Adrenal gland (tissue), 9 donors: ENCODE measurements at regions not wholly inside any gene's neighbourhood (a gene's known extent, or its start where the extent isn't known, plus 50 kb on each side); places are given as distances from the start of the nearest gene placed in this dataset.

Experiments
- DNase-seq, 7 donors: peaks; one replicate each; pipeline ENCODE4 v3.0.0-alpha.2; 2019 to 2020
- H3K27ac ChIP-seq, 5 donors: fragments of 200-600 bp; sonication (generic) in 4 of 5; 1 replicate in 3 of 5; 2 replicates in 2 of 5; pipeline versions ENCODE4 v1.5.1 to v1.8.0; 2016 to 2020; ENCODE audit warnings: mild to moderate bottlenecking in 1 of 5
- H3K27me3 ChIP-seq: fragments of 200-600 bp; 2 replicates; pipeline ENCODE4 v1.8.0; 2021
- H3K36me3 ChIP-seq, 2 donors: fragments of 200-600 bp; replicated peaks in 1 of 2; 1 replicate in 1 of 2; 2 replicates in 1 of 2; pipeline versions ENCODE4 v1.5.1 to v1.8.0; 2018 to 2022
- H3K4me1 ChIP-seq, 2 donors: fragments of 200-600 bp; replicated peaks in 1 of 2; 1 replicate in 1 of 2; 2 replicates in 1 of 2; pipeline versions ENCODE4 v1.5.1 to v1.8.0; 2018 to 2021
- H3K4me3 ChIP-seq, 4 donors: fragments of 200-600 bp; sonication (generic) in 3 of 4; one replicate each; pipeline ENCODE4 v1.5.1; 2016 to 2018
- H3K9me3 ChIP-seq, 3 donors: fragments of 200-600 bp; sonication (generic) in 1 of 3; replicated peaks in 1 of 3; 1 replicate in 2 of 3; 2 replicates in 1 of 3; pipeline versions ENCODE4 v1.5.1 to v1.8.0; 2016 to 2021
- CTCF ChIP-seq, 6 experiments: fragments of 450-650 bp in 4 of 6; fragments of 200-600 bp in 2 of 6; sonication (generic) in 1 of 6; IDR thresholded peaks; 1 replicate in 5 of 6; 2 replicates in 1 of 6; pipeline versions ENCODE4 v1.5.1 to v1.8.0; 2016 to 2021; ENCODE audit warnings: antibody characterized with exemption in 6 of 6, mild to moderate bottlenecking in 2 of 6, moderate library complexity in 1 of 6
- POLR2A ChIP-seq, 2 donors: fragments of 450-650 bp; IDR thresholded peaks; one replicate each; pipeline ENCODE4 v1.6.1; 2017; ENCODE audit warnings: antibody characterized with exemption in 2 of 2, mild to moderate bottlenecking in 2 of 2, moderate library complexity in 1 of 2
- WGBS, 4 donors: extraction: QIAGEN DNeasy Blood & Tissue Kit in 2 of 4; methylation state at CpG; one replicate each; pipeline versions ENCODE4 v1.1.5 to v1.1.7; 2013 to 2017; 5-methylcytosine and 5-hydroxymethylcytosine counted together
- intact Hi-C, 2 donors: fragments of 100-400 bp; cut with DNase I; formaldehyde crosslinking; loops; one replicate each; pipeline versions ENCODE4 v1.14.1 to v1.15.0; 2022 to 2023
- donor health status: healthy with polysubstance abuse.
- donor health status: Bipolar disorder and iron deficiency.
- donor health status: DM: yes; HTN: yes; CAD: no.
- donor health status: DM: no; HTN: no; CAD: no.
- donor health status: DM: no; HTN: no; CAD: no.

GRCh38 chrX:121598356-121598755, 550.9 kb downstream of the GLUD2 start:
- 54 to 97% (median 79%) methylated on average over 2 of the region's 2 CpGs for WGBS, 4 donors
- no peak for DNase-seq

GRCh38 chrX:121635141-121635540, 587.7 kb downstream of the GLUD2 start:
- intact Hi-C loops: no loop called here
- Histone ChIP-seq H3K9me3 (no peaks in the 10 kb centered on the region), H3K4me3 (no peak overlapping the region), H3K36me3 (no peaks in the 10 kb centered on the region), H3K27me3 (no peaks in the 10 kb centered on the region), H3K27ac (no peak overlapping the region), H3K4me1 (no peaks in the 10 kb centered on the region)
- WGBS, 4 donors: 74 to 87% (median 78%) methylated on average over 2 of the region's 2 CpGs
- TF ChIP-seq POLR2A (IDR thresholded peaks at IDR 0.05) (no peak), CTCF (IDR thresholded peaks at IDR 0.05) (no peak)
- no peak for DNase-seq

More at GRCh38 chrX:121598356-121598755, 550.9 kb downstream of the GLUD2 start:
- no peak overlapping the region for H3K4me3 ChIP-seq
- TF ChIP-seq CTCF (IDR thresholded peaks at IDR 0.05) (no peak), POLR2A (IDR thresholded peaks at IDR 0.05) (no peak)
- no peak overlapping the region for H3K27ac ChIP-seq
- H3K4me1 ChIP-seq: no peaks in the 10 kb centered on the region
- H3K27me3 ChIP-seq: no peaks in the 10 kb centered on the region
- no peaks in the 10 kb centered on the region for H3K36me3 ChIP-seq
- no peaks in the 10 kb centered on the region for H3K9me3 ChIP-seq
- intact Hi-C loops: no loop called here

GRCh38 chrX:121639781-121640180, 592.4 kb downstream of the GLUD2 start:
- H3K36me3 ChIP-seq: no peaks in the 10 kb centered on the region
- H3K9me3 ChIP-seq: no peaks in the 10 kb centered on the region
- no peak overlapping the region for H3K27ac ChIP-seq
- TF ChIP-seq POLR2A (IDR thresholded peaks at IDR 0.05) (no peak), CTCF (IDR thresholded peaks at IDR 0.05) (no peak)
- H3K4me3 ChIP-seq: no peak overlapping the region
- H3K27me3 ChIP-seq: no peaks in the 10 kb centered on the region
- no peak for DNase-seq
- H3K4me1 ChIP-seq: no peaks in the 10 kb centered on the region
- intact Hi-C loops: no loop called here

GRCh38 chrX:121641560-121641959, 594.1 kb downstream of the GLUD2 start:
- WGBS, 4 donors: 18 to 29% (median 21%) methylated on average over 2 of the region's 2 CpGs

More at GRCh38 chrX:121641560-121641959, 594.1 kb downstream of the GLUD2 start:
- Histone ChIP-seq H3K4me3 (no peak overlapping the region), H3K36me3 (no peaks in the 10 kb centered on the region), H3K9me3 (no peaks in the 10 kb centered on the region), H3K4me1 (no peaks in the 10 kb centered on the region), H3K27ac (no peak overlapping the region), H3K27me3 (no peaks in the 10 kb centered on the region)
- TF ChIP-seq POLR2A (IDR thresholded peaks at IDR 0.05) (no peak), CTCF (IDR thresholded peaks at IDR 0.05) (no peak)
- intact Hi-C loops: no loop called here
- no peak for DNase-seq
